ENCODE measurements at regions not wholly inside any gene's neighbourhood (a gene's known extent, or its start where the extent isn't known, plus 50 kb on each side); places are given as distances from the start of the nearest gene placed in this dataset.

DNA sequence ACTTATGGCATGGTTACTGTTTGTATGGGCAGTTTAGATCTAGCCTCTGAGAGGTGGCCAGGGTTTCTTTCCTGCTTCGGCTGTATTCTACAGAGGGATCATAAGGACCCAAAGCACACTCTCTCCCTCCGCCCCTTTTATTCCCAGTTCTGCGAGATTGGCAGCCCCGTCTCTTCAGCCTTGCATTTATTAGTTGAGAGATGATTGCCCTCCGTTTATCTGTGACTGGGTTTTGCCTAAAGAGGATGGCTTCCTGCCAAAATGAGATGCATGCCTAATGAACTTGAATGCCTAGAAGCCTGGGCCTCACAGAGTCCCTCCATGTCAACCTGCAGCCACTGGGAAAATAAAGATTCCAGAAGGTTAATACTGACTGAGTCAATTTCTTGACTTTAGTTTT lies 97.1 kb upstream of the CHL1 start:
- Histone ChIP-seq H3K27ac (ENCODE audit: low read depth in 1 of 2, low read length in 2 of 2) (no peak overlapping the region), H3K36me3 (replicated peaks in 1 of 2; ENCODE audit: control insufficient read depth in 1 of 2, insufficient read depth in 2 of 2, low read length in 2 of 2) (no peaks in the 10 kb centered on the region), H3K4me3 (replicated peaks in 1 of 3; ENCODE audit: low read depth in 2 of 3, low read length in 3 of 3) (no peak overlapping the region), H3K79me2 (ENCODE audit: insufficient read depth, low read length) (no peaks in the 10 kb centered on the region), H2AFZ (ENCODE audit: insufficient read depth, low read depth, low read length, poor library complexity, severe bottlenecking) (no peak overlapping the region), H3K9ac (ENCODE audit: insufficient read depth, low read length, poor library complexity, severe bottlenecking) (no peak overlapping the region), H4K20me1 (ENCODE audit: insufficient read depth, low read length) (no peaks in the 10 kb centered on the region), H3K9me3 (replicated peaks in 1 of 2; ENCODE audit: control insufficient read depth in 1 of 2, insufficient read depth in 1 of 2, low read length in 2 of 2) (no peaks in the 10 kb centered on the region), H3K4me1 (ENCODE audit: control insufficient read depth in 1 of 2, insufficient read depth in 2 of 2, low read length in 2 of 2) (no peaks in the 10 kb centered on the region), H3K4me2 (replicated peaks; ENCODE audit: extremely low read depth, low read length, poor library complexity, severe bottlenecking) (no peak overlapping the region), H3K27me3 (ENCODE audit: control insufficient read depth in 2 of 2, insufficient read depth in 2 of 2, low read length in 2 of 2) (no peaks in the 10 kb centered on the region)
- TF ChIP-seq, protein P1, sequence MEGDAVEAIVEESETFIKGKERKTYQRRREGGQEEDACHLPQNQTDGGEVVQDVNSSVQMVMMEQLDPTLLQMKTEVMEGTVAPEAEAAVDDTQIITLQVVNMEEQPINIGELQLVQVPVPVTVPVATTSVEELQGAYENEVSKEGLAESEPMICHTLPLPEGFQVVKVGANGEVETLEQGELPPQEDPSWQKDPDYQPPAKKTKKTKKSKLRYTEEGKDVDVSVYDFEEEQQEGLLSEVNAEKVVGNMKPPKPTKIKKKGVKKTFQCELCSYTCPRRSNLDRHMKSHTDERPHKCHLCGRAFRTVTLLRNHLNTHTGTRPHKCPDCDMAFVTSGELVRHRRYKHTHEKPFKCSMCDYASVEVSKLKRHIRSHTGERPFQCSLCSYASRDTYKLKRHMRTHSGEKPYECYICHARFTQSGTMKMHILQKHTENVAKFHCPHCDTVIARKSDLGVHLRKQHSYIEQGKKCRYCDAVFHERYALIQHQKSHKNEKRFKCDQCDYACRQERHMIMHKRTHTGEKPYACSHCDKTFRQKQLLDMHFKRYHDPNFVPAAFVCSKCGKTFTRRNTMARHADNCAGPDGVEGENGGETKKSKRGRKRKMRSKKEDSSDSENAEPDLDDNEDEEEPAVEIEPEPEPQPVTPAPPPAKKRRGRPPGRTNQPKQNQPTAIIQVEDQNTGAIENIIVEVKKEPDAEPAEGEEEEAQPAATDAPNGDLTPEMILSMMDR (IDR thresholded peaks at IDR 0.05): no peak
- 67% methylated on average over 1 of the region's 5 CpGs for WGBS (ENCODE audit: insufficient coverage)
- peaks cover 0 to 2% (median 0%) of the 10 kb centered on the region in 3 donors for H3K27me3 Mint-ChIP-seq (ENCODE audit: low read depth in 3 of 3)
- H3K4me1 Mint-ChIP-seq: no peaks in the 10 kb centered on the region
- intact Hi-C loops (cut with micrococcal nuclease): no loop called here
- no peak overlapping the region for H3K4me3 Mint-ChIP-seq
- H3K36me3 Mint-ChIP-seq: no peaks in the 10 kb centered on the region
- H3K27ac Mint-ChIP-seq: no peak overlapping the region
- peaks cover 0 to 7% (median 2%) of the 10 kb centered on the region in 7 donors for H3K9me3 Mint-ChIP-seq
- DNase-seq: no peak

DNA sequence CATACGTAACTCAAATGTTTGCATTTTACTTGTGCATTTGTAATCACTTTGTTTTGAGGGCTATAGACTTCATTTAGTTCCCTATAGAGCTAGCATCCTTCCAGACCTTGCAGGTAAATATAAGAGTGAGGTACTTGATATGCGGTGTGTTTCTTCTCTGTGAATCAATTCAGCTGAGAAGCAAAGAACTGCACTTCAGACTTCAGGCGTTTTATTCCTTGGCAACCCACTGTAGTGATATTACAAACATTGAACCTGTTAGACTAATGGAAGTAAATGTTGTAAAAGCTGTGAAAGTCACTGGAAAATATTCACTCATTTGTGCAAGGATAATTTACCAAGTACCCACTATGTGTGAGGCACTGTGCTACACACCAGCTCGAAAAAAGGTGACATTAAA lies 94.1 kb upstream of the CHL1 start:
- Mint-ChIP-seq H3K27ac (no peak overlapping the region), H3K27me3 (ENCODE audit: low read depth in 3 of 3) (peaks cover 0 to 1% (median 0%) of the 10 kb centered on the region in 3 donors), H3K4me3 (no peak overlapping the region), H3K36me3 (no peaks in the 10 kb centered on the region), H3K4me1 (no peaks in the 10 kb centered on the region), H3K9me3 (peaks cover 0 to 5% (median 2%) of the 10 kb centered on the region in 7 donors)
- no peak overlapping the region for H3K27ac ChIP-seq (ENCODE audit: low read depth in 1 of 2, low read length in 2 of 2)
- H3K36me3 ChIP-seq (replicated peaks in 1 of 2; ENCODE audit: control insufficient read depth in 1 of 2, insufficient read depth in 2 of 2, low read length in 2 of 2): no peaks in the 10 kb centered on the region
- intact Hi-C loops (cut with micrococcal nuclease): no loop called here
- no peaks in the 10 kb centered on the region for H4K20me1 ChIP-seq (ENCODE audit: insufficient read depth, low read length)
- no peaks in the 10 kb centered on the region for H3K27me3 ChIP-seq (ENCODE audit: control insufficient read depth in 2 of 2, insufficient read depth in 2 of 2, low read length in 2 of 2)
- H3K9me3 ChIP-seq (replicated peaks in 1 of 2; ENCODE audit: control insufficient read depth in 1 of 2, insufficient read depth in 1 of 2, low read length in 2 of 2): no peaks in the 10 kb centered on the region
- DNase-seq: no peak
- TF ChIP-seq, protein P1 (IDR thresholded peaks at IDR 0.05): no peak
- no peaks in the 10 kb centered on the region for H3K4me1 ChIP-seq (ENCODE audit: control insufficient read depth in 1 of 2, insufficient read depth in 2 of 2, low read length in 2 of 2)
- no peak overlapping the region for H3K4me3 ChIP-seq (replicated peaks in 1 of 3; ENCODE audit: low read depth in 2 of 3, low read length in 3 of 3)
- H2AFZ ChIP-seq (ENCODE audit: insufficient read depth, low read depth, low read length, poor library complexity, severe bottlenecking): no peak overlapping the region
- H3K9ac ChIP-seq (ENCODE audit: insufficient read depth, low read length, poor library complexity, severe bottlenecking): no peak overlapping the region
- H3K79me2 ChIP-seq (ENCODE audit: insufficient read depth, low read length): no peaks in the 10 kb centered on the region
- no CpG with 5 or more reads among the region's 4 CpGs for WGBS (ENCODE audit: insufficient coverage)
- no peak overlapping the region for H3K4me2 ChIP-seq (replicated peaks; ENCODE audit: extremely low read depth, low read length, poor library complexity, severe bottlenecking)
